HL-60 (cell line): ENCODE measurements at regions not wholly inside any gene's neighbourhood (a gene's known extent, or its start where the extent isn't known, plus 50 kb on each side); places are given as distances from the start of the nearest gene placed in this dataset.

Experiments used
- TF ChIP-seq, protein P1 (sequence below): IDR thresholded peaks from one replicate; pipeline ENCODE4 v1.5.1; 2011; ENCODE audit warnings: low read length, control low read depth, inconsistent platforms; ENCODE audit not compliant: insufficient read depth
- TF ChIP-seq, protein P2 (sequence below): IDR thresholded peaks from 2 replicates; pipeline ENCODE4 v1.6.1; 2012; ENCODE audit warnings: low read depth; ENCODE audit not compliant: insufficient replicate concordance

DNA sequence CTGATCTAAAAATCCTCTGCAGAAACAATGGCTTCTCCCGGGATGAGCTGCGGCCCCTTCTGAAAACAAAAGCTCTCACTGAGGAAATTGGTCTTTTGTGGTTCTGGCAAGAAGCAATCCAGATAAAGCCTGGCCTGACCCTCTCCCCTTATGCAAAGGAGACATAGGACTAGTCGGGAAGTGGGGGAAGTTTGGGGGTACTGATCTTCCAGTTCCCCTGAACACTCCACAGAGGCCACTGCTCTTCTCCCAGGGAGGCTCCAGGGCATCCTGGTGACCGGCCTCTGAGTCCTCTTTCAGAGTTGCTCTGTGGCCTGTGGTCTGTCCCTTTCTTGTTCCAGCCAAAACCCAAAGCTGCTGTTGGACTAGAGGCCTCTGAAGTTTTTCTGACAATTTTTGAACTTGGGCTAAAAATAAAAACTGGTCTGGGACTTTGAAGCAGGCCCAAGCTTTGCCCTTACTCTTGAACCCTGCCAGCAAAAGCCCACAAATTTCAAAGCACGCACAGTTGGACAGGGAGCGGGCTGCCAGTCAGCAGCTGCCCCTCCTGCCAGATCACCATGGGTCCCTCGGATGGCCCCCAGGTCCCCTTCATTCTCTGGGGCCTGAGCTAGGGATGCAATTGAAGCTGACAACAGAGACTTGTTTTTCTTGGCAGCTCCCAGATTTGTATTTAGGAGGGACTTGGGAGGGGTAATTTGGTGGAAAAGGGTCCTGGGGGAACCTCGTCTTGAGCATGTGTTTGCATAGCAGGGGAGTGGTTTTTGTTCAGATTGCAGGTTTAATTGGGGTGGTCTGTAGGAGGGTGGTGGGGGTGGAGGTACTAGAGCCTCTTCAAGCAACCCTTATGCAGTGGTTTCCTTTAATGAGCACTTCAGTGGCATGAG is 381.6 kb upstream of the CADM1 start:
- TF ChIP-seq, protein P1, sequence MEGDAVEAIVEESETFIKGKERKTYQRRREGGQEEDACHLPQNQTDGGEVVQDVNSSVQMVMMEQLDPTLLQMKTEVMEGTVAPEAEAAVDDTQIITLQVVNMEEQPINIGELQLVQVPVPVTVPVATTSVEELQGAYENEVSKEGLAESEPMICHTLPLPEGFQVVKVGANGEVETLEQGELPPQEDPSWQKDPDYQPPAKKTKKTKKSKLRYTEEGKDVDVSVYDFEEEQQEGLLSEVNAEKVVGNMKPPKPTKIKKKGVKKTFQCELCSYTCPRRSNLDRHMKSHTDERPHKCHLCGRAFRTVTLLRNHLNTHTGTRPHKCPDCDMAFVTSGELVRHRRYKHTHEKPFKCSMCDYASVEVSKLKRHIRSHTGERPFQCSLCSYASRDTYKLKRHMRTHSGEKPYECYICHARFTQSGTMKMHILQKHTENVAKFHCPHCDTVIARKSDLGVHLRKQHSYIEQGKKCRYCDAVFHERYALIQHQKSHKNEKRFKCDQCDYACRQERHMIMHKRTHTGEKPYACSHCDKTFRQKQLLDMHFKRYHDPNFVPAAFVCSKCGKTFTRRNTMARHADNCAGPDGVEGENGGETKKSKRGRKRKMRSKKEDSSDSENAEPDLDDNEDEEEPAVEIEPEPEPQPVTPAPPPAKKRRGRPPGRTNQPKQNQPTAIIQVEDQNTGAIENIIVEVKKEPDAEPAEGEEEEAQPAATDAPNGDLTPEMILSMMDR: no peak
- TF ChIP-seq, protein P2, sequence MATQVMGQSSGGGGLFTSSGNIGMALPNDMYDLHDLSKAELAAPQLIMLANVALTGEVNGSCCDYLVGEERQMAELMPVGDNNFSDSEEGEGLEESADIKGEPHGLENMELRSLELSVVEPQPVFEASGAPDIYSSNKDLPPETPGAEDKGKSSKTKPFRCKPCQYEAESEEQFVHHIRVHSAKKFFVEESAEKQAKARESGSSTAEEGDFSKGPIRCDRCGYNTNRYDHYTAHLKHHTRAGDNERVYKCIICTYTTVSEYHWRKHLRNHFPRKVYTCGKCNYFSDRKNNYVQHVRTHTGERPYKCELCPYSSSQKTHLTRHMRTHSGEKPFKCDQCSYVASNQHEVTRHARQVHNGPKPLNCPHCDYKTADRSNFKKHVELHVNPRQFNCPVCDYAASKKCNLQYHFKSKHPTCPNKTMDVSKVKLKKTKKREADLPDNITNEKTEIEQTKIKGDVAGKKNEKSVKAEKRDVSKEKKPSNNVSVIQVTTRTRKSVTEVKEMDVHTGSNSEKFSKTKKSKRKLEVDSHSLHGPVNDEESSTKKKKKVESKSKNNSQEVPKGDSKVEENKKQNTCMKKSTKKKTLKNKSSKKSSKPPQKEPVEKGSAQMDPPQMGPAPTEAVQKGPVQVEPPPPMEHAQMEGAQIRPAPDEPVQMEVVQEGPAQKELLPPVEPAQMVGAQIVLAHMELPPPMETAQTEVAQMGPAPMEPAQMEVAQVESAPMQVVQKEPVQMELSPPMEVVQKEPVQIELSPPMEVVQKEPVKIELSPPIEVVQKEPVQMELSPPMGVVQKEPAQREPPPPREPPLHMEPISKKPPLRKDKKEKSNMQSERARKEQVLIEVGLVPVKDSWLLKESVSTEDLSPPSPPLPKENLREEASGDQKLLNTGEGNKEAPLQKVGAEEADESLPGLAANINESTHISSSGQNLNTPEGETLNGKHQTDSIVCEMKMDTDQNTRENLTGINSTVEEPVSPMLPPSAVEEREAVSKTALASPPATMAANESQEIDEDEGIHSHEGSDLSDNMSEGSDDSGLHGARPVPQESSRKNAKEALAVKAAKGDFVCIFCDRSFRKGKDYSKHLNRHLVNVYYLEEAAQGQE: no peak
